ENCODE measurements at regions not wholly inside any gene's neighbourhood (a gene's known extent, or its start where the extent isn't known, plus 50 kb on each side); places are given as distances from the start of the nearest gene placed in this dataset.

DNA sequence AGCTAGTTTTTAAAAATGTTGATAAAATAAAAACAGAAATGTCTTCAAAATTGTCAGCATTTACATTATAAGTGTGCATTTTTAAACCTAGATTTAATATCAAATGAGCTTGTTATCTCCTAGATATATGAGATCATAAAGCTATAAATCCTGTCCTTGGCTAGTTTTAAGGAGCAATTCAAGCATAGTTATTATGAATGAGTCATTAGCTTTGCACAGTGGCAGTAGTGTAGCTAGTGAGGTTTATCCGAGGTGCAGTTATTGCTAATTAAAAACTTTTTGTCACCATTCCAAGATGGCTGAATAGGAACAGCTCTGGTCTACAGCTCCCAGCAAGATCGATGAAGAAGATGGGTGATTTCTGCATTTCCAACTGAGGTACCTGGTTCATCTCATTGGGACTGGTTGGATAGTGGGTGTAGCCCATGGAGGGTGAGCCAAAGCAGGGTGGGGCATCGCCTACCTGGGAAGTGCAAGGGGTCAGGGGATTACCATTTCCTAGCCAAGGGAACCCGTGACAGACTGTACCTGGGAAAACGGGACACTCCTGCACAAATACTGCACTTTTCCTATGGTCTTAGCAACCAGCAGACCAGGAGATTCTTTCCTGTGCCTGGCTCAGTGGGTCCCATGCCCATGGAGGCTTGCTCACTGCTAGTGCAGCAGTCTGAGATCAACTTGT, 108.8 kb upstream of the SYNCRIP start:
- no peak for TF ChIP-seq EZH2 (IDR thresholded peaks at IDR 0.05; ENCODE audit: borderline replicate concordance, insufficient read depth, low read depth, low read length, poor library complexity, severe bottlenecking)
- TF ChIP-seq, protein P1, sequence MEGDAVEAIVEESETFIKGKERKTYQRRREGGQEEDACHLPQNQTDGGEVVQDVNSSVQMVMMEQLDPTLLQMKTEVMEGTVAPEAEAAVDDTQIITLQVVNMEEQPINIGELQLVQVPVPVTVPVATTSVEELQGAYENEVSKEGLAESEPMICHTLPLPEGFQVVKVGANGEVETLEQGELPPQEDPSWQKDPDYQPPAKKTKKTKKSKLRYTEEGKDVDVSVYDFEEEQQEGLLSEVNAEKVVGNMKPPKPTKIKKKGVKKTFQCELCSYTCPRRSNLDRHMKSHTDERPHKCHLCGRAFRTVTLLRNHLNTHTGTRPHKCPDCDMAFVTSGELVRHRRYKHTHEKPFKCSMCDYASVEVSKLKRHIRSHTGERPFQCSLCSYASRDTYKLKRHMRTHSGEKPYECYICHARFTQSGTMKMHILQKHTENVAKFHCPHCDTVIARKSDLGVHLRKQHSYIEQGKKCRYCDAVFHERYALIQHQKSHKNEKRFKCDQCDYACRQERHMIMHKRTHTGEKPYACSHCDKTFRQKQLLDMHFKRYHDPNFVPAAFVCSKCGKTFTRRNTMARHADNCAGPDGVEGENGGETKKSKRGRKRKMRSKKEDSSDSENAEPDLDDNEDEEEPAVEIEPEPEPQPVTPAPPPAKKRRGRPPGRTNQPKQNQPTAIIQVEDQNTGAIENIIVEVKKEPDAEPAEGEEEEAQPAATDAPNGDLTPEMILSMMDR (IDR thresholded peaks at IDR 0.05): no peak
